GM19395 (cell line): ENCODE measurements at regions not wholly inside any gene's neighbourhood (a gene's known extent, or its start where the extent isn't known, plus 50 kb on each side); places are given as distances from the start of the nearest gene placed in this dataset.

Experiments used
- ATAC-seq: cut with Tn5 transposase; IDR thresholded peaks from one replicate; pipeline ENCODE4 v1.9.1; 2021; ENCODE audit warnings: mild to moderate bottlenecking, moderate library complexity; ENCODE audit not compliant: unreplicated experiment

GRCh38 chr5:6198531-6198930, 179.8 kb downstream of the MED10 start:
- no peak for ATAC-seq

GRCh38 chr5:6197427-6197826, 180.9 kb downstream of the MED10 start:
- ATAC-seq: no peak

- no peak for ATAC-seq
These were observed 182.5 kb downstream of the MED10 start for GRCh38 chr5:6195711-6196358.

- no peak for ATAC-seq
These were observed 183.3 kb downstream of the MED10 start for GRCh38 chr5:6194906-6195612.

- ATAC-seq: no peak
These were observed 184.0 kb downstream of the MED10 start for GRCh38 chr5:6194261-6194875.

GRCh38 chr5:6193310-6193709, 185.0 kb downstream of the MED10 start:
- ATAC-seq: no peak

GRCh38 chr5:6190838-6191237, 187.5 kb downstream of the MED10 start:
- ATAC-seq: no peak

GRCh38 chr5:6188976-6189375, 189.4 kb downstream of the MED10 start:
- ATAC-seq: no peak

- ATAC-seq: peak; percentile 97
These were observed 190.0 kb downstream of the MED10 start for GRCh38 chr5:6188344-6188743.

- ATAC-seq: no peak
These were observed 190.8 kb downstream of the MED10 start for GRCh38 chr5:6187501-6187900.

- ATAC-seq: no peak
These were observed 192.8 kb downstream of the MED10 start for GRCh38 chr5:6185574-6185973.

- no peak for ATAC-seq
These were observed 193.9 kb downstream of the MED10 start for GRCh38 chr5:6184481-6184880.

GRCh38 chr5:6183391-6184390, 194.7 kb downstream of the MED10 start:
- no peak for ATAC-seq

GRCh38 chr5:6182271-6182815, 196.0 kb downstream of the MED10 start:
- ATAC-seq: no peak

GRCh38 chr5:6181871-6182270, 196.5 kb downstream of the MED10 start:
- ATAC-seq: no peak

GRCh38 chr5:6181147-6181729, 197.1 kb downstream of the MED10 start:
- ATAC-seq: no peak

GRCh38 chr5:6180231-6180872, 198.0 kb downstream of the MED10 start:
- no peak for ATAC-seq

- ATAC-seq: no peak
These were observed 199.4 kb downstream of the MED10 start for GRCh38 chr5:6178846-6179532.

GRCh38 chr5:6177926-6178325, 200.4 kb downstream of the MED10 start:
- no peak for ATAC-seq
